ENCODE measurements at regions not wholly inside any gene's neighbourhood (a gene's known extent, or its start where the extent isn't known, plus 50 kb on each side); places are given as distances from the start of the nearest gene placed in this dataset.

- H3K27ac ChIP-seq, result no peak overlapping the region
- no peak for TF ChIP-seq CTCF (IDR thresholded peaks at IDR 0.05)
- no peak for TF ChIP-seq POLR2A (IDR thresholded peaks at IDR 0.05)
- H3K4me3 ChIP-seq, result no peak overlapping the region
- DNase-seq, result no peak
- H3K4me1 ChIP-seq (replicated peaks in 1 of 2), result no peaks in the 10 kb centered on the region
- no peaks in the 10 kb centered on the region for H3K9me3 ChIP-seq (replicated peaks in 1 of 3)
- H3K36me3 ChIP-seq (replicated peaks in 1 of 2), result no peaks in the 10 kb centered on the region
- intact Hi-C loops (cut with DNase I), result no loop called here
- no peaks in the 10 kb centered on the region for H3K27me3 ChIP-seq
- WGBS, 4 donors, result 61 to 73% (median 68%) methylated on average over 7 of the region's 7 CpGs
Observed at GRCh38 chr13:85608255-85608829, 190.9 kb downstream of the SLITRK6 start.

GRCh38 chr13:85603735-85604134, 195.5 kb downstream of the SLITRK6 start:
- H3K4me1 ChIP-seq (replicated peaks in 1 of 2), result no peaks in the 10 kb centered on the region
- 80 to 91% (median 87%) methylated on average over 1 of the region's 1 CpG for WGBS, 4 donors
- H3K27ac ChIP-seq, result no peak overlapping the region
- TF ChIP-seq CTCF (IDR thresholded peaks at IDR 0.05) (no peak), POLR2A (IDR thresholded peaks at IDR 0.05) (no peak)
- intact Hi-C loops (cut with DNase I), result no loop called here
- DNase-seq, result no peak
- no peak overlapping the region for H3K4me3 ChIP-seq
- no peaks in the 10 kb centered on the region for H3K9me3 ChIP-seq (replicated peaks in 1 of 3)
- H3K36me3 ChIP-seq (replicated peaks in 1 of 2), result no peaks in the 10 kb centered on the region
- H3K27me3 ChIP-seq, result no peaks in the 10 kb centered on the region

DNA sequence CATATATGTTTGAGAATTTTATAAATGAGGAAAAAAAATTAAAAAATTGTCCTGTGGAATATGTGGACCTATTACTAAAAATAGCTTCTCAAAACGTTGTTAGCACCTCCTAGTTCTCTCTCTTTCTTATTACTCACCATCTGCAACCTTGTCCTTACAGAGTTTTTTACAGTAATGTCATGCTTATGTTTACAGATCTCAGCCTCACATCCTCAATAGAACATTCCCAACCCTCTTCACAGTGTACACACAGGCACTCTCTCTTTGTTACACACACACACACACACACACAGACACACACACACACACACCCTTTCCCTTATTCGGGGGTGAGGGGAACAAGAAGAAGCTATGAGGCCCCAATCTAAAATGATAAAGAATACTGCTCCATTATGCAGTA, 197.7 kb downstream of the SLITRK6 start:
- no peaks in the 10 kb centered on the region for H3K9me3 ChIP-seq (replicated peaks in 1 of 3)
- H3K27me3 ChIP-seq, result no peaks in the 10 kb centered on the region
- no peak overlapping the region for H3K27ac ChIP-seq
- 41 to 45% (median 42%) methylated on average over 2 of the region's 2 CpGs for WGBS, 4 donors
- H3K4me1 ChIP-seq (replicated peaks in 1 of 2), result no peaks in the 10 kb centered on the region
- DNase-seq, result no peak
- H3K36me3 ChIP-seq (replicated peaks in 1 of 2), result no peaks in the 10 kb centered on the region
- no peak for TF ChIP-seq POLR2A (IDR thresholded peaks at IDR 0.05)
- TF ChIP-seq CTCF (IDR thresholded peaks at IDR 0.05), result no peak
- intact Hi-C loops (cut with DNase I), result no loop called here
- no peak overlapping the region for H3K4me3 ChIP-seq

DNA sequence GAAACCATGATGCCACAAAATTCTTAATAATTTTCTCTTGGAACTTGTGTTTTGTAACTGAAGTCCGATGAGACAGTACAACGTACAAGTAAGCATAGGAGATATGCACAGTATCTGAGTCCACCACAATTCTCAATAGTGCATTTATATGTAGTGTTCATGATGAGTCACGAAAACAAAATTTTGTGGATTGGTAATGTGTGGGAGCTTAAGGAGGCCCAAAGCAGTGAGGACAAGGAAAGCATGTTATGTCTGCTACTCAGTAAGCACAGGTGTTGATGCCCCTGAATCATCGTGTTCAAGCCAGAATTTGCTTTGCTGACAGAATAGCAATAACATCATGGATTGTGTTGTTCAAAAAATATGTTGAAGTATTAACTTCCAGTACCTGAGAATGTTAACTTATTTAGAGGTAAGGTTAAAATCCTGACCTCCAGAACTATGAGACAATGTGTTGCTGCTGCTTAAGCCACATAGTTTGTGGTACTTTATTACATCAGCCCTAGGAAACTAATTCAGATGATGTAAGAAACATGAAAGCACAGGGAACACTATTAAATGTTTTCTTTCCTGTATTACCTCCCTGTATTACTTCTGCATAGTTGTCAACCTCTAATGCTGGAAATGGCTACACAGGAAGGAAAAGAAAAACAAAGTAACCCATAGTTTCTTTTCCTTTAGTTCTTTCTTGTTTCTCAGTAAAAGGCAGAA, 201.3 kb downstream of the SLITRK6 start:
- Histone ChIP-seq H3K27ac (no peak overlapping the region), H3K9me3 (replicated peaks in 1 of 3) (no peaks in the 10 kb centered on the region), H3K27me3 (no peaks in the 10 kb centered on the region), H3K4me1 (replicated peaks in 1 of 2) (no peaks in the 10 kb centered on the region), H3K4me3 (no peak overlapping the region), H3K36me3 (replicated peaks in 1 of 2) (no peaks in the 10 kb centered on the region)
- no peak for DNase-seq
- no peak for TF ChIP-seq CTCF (IDR thresholded peaks at IDR 0.05)
- TF ChIP-seq POLR2A (IDR thresholded peaks at IDR 0.05), result no peak
- intact Hi-C loops (cut with DNase I), result no loop called here
- WGBS, 4 donors, result 75 to 90% (median 81%) methylated on average over 4 of the region's 4 CpGs

Measured in adrenal gland (tissue), 9 donors.